HUES6 (cell line): ENCODE measurements at regions not wholly inside any gene's neighbourhood (a gene's known extent, or its start where the extent isn't known, plus 50 kb on each side); places are given as distances from the start of the nearest gene placed in this dataset.

Experiments used
- H3K27ac ChIP-seq: 2 replicates; pipeline ENCODE4 v1.7.0; 2013; ENCODE audit warnings: low read depth, mild to moderate bottlenecking, low read length, inconsistent platforms
- H3K27me3 ChIP-seq: 2 replicates; pipeline ENCODE4 v1.6.1; 2013; ENCODE audit warnings: low read length; ENCODE audit not compliant: control insufficient read depth, insufficient read depth
- H3K36me3 ChIP-seq: 2 replicates; pipeline ENCODE4 v1.6.1; 2013; ENCODE audit warnings: low read length; ENCODE audit not compliant: control insufficient read depth, insufficient read depth
- H3K4me1 ChIP-seq: 2 replicates; pipeline ENCODE4 v1.6.1; 2013; ENCODE audit warnings: low read length; ENCODE audit not compliant: control insufficient read depth, insufficient read depth
- H3K4me3 ChIP-seq: 2 replicates; pipeline ENCODE4 v1.5.1; 2013; ENCODE audit warnings: low read depth, low read length
- H3K9ac ChIP-seq: one replicate; pipeline ENCODE4 v1.6.1; 2013; ENCODE audit warnings: mild to moderate bottlenecking, low read length
- H3K9me3 ChIP-seq: 2 replicates; pipeline ENCODE4 v1.6.1; 2013; ENCODE audit warnings: low read depth, low read length; ENCODE audit not compliant: control insufficient read depth, insufficient read depth

DNA sequence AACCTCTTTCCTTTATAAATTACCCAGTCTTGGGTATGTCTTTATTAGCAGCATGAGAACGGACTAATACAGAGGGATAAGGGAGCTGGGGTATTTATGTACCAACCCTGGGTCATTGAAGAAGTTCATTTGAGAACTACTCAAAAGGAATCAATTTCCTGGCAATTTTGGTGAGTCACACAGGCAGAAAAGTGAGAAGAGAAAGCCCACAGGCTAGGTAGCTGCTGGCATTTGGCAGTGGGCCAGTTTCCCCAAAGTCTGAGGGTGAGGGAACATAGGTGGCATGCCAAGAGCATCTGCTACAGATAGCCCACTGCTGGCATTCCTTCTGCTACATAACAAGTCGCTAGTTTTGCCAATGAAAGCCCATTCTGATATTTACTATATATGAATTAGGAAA is 411.2 kb downstream of the MID1IP1 start:
- Histone ChIP-seq H3K4me3 (no peak overlapping the region), H3K9me3 (peaks cover 13% of the 10 kb centered on the region; the same call in 1 of the 2 replicates), H3K4me1 (no peaks in the 10 kb centered on the region; the same call in 1 of the 2 replicates), H3K27ac (no peak overlapping the region), H3K9ac (no peak overlapping the region), H3K27me3 (no peaks in the 10 kb centered on the region; the same call in 1 of the 2 replicates), H3K36me3 (no peaks in the 10 kb centered on the region)

DNA sequence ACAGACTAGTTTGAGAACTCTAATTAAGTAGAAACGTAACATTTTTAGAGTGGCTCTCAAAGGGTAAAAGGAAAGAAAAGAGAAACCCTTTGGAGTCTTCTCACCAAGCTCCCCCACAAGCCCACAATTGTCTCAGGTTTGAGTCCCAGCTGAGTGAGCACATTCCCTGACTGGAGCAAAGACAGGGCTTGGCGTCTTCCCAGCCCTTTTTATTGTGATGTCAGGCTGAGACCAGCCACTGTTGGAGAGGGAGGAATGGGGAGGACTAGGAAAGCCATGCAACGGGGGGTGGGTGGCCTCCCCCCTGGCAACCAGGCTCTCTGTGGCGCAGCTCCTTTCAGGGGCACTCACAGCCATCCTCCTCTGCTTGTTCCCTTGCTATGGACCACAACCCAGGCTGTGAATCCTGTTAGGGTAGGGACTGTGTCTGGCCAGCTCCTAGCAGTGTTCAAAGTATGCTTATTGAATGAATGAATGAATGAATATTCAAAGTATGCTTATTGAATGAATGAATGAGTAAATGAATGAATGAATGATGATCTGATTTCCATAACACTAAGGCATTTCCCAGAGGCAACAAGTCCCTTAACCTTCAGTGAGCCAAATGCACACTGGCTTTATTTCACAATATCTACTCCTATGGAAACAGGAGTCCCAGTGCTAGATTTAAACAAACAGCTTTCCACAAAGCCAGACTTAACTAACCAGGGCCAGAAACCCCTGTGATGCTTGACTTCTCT is 413.3 kb downstream of the MID1IP1 start:
- no peak overlapping the region for H3K9ac ChIP-seq
- no peaks in the 10 kb centered on the region for H3K36me3 ChIP-seq
- H3K27ac ChIP-seq, result no peak overlapping the region
- peaks cover 5% of the 10 kb centered on the region; the same call in 1 of the 2 replicates for H3K27me3 ChIP-seq
- no peaks in the 10 kb centered on the region; the same call in 1 of the 2 replicates for H3K4me1 ChIP-seq
- no peak overlapping the region for H3K4me3 ChIP-seq
- peaks cover 7% of the 10 kb centered on the region; the same call in 1 of the 2 replicates for H3K9me3 ChIP-seq

DNA sequence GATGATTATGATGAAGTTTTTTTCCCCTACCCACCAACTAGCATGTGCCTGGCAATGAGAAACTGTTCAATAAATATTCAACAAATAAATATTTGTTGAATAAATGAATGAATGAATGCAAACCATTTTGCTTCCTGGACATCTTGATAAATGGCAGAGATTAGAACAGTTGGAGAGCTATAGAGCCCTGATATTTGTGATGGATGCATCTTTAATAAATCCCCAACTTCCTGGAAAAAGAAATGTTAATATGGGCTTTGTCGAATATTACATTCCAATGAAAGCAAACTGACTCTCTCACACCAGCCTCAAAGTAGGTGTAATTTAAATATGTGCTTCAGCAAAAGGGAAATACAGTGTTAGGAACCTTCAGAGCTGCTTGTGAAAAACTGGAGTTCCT is 419.7 kb downstream of the MID1IP1 start:
- no peaks in the 10 kb centered on the region for H3K36me3 ChIP-seq
- H3K27ac ChIP-seq, result no peak overlapping the region
- peaks cover 2% of the 10 kb centered on the region; the same call in 1 of the 2 replicates for H3K9me3 ChIP-seq
- H3K27me3 ChIP-seq, result peaks cover 5% of the 10 kb centered on the region; the same call in 1 of the 2 replicates
- no peak overlapping the region for H3K4me3 ChIP-seq
- no peak overlapping the region for H3K9ac ChIP-seq
- peaks cover 13% of the 10 kb centered on the region for H3K4me1 ChIP-seq

DNA sequence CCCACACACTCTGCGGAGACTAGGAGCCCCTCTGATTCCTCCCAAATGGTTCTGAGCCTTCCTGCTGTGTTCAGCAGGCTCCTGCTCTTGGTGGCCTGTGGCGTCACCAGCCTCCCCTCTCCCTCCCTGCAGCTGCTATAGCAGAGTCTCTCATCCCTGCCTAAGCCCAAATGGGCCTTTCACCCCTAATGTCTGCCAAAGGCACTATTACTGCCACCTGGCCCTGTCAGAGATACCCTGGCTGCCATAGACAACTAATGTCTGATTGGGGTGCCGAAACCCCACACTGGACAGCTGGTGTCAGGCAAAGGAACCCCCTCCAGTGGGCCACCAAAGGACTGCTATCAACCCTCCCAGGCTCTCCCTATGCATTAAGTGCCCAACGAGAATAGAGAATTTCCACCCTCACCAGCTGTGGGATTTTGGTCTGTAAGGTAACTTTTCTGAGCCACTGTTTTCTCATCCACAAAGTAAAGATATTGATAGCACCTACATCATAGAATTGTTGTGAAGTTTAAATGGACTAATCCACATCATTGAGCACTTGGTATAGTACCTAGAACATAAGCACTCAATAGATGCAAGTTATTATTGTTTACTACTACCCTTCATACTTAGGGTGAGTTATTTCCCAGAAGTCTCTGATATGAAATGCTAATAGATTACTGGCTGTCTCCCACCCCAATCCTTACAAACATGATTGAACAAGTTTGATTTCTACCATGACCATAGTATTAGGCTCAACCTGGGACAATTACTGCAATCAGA is 421.3 kb downstream of the MID1IP1 start:
- Histone ChIP-seq H3K27me3 (peaks cover 5% of the 10 kb centered on the region; the same call in 1 of the 2 replicates), H3K4me1 (peaks cover 15% of the 10 kb centered on the region), H3K36me3 (no peaks in the 10 kb centered on the region), H3K9me3 (peaks cover 2% of the 10 kb centered on the region; the same call in 1 of the 2 replicates), H3K9ac (no peak overlapping the region), H3K27ac (no peak overlapping the region), H3K4me3 (no peak overlapping the region)

DNA sequence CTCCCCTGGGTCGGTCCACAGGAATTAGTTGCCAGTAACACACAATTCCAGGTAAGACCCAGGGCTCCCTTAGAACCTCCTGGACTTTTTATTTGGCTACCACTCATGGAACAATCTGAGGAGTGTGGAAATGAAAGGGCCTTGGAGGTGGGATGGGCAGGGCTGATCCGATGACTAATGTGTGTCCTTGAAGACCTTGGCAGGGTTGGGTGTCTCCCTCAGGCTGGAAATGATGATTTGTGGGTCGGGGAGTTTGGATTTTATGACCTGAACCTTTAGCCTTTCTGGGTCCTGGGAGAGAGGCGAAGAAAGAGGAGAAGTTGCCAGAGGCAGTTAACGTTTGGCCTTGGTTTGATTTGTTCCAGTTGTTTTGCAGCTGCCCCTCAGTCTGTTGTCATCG is 425.0 kb downstream of the MID1IP1 start:
- H3K4me3 ChIP-seq, result no peak overlapping the region
- H3K27ac ChIP-seq, result no peak overlapping the region
- H3K9ac ChIP-seq, result no peak overlapping the region
- no peaks in the 10 kb centered on the region for H3K36me3 ChIP-seq
- H3K9me3 ChIP-seq, result peaks cover 2% of the 10 kb centered on the region; the same call in 1 of the 2 replicates
- no peaks in the 10 kb centered on the region; the same call in 1 of the 2 replicates for H3K27me3 ChIP-seq
- H3K4me1 ChIP-seq, result peaks cover 19% of the 10 kb centered on the region

DNA sequence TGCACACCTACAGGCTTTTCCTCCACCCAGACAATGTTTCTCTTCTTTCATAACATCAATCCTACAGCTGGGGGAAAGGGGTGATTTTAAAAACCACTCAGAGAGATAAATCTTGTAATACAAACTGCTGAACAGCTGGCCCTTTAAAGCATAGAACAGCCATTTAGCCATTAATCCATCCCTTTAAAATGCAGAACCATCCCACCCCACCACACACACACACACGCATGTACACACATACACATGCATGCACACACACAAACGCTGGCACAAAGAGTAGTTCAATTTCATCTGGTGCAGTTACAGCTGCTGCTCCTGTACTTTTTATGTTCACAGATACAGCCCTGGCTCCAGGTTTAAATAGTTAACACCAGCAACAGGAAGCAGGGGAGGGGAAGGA is 426.1 kb downstream of the MID1IP1 start:
- Histone ChIP-seq H3K27me3 (no peaks in the 10 kb centered on the region; the same call in 1 of the 2 replicates), H3K4me3 (no peak overlapping the region), H3K36me3 (no peaks in the 10 kb centered on the region), H3K9me3 (peaks cover 2% of the 10 kb centered on the region; the same call in 1 of the 2 replicates), H3K9ac (no peak overlapping the region), H3K4me1 (peaks cover 10% of the 10 kb centered on the region; the same call in 1 of the 2 replicates), H3K27ac (no peak overlapping the region)

DNA sequence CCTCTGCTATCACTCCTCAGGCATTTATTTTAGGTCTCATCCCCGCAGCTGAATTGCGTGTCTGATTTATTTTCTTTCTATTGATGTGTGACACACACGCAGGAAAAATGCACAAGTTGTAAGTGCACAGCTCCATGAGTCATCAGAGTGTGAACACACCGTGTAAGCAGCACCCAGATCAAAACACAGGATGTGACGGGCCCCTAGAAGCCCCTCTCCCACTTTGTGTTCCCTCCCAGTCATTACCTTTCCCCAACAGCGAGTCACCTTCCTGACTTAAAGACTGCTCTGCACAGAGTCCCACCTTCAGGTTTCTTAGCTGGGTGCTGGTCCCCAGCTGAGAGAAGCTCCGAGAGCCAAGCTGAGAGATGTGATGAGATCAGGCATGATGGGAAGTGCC is 436.7 kb downstream of the MID1IP1 start:
- no peak overlapping the region for H3K27ac ChIP-seq
- no peaks in the 10 kb centered on the region for H3K27me3 ChIP-seq
- H3K4me3 ChIP-seq, result no peak overlapping the region
- H3K9me3 ChIP-seq, result peaks cover 8% of the 10 kb centered on the region; the same call in 1 of the 2 replicates
- H3K4me1 ChIP-seq, result no peaks in the 10 kb centered on the region
- no peak overlapping the region for H3K9ac ChIP-seq
- no peaks in the 10 kb centered on the region for H3K36me3 ChIP-seq

DNA sequence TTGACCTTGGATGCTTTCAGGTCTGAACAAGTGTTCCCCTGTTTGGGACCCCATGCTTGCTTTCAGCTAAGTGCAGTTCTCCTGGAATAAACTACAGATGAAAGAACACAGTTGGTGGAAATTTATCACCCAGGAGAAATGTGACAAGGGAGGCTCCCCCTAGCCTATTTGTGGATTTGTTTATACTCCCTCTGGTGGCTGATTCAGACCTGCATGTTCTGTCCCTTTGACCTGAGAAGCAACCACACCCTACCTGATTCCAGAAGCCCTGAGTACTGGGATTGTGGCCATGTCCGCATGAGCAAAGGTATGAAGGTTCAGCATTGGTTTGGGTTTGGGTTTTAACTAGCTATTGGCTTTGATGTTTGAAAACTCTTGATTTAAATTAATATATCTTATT is 440.9 kb downstream of the MID1IP1 start:
- H3K36me3 ChIP-seq, result no peaks in the 10 kb centered on the region
- no peak overlapping the region for H3K4me3 ChIP-seq
- H3K9me3 ChIP-seq, result peaks cover 10% of the 10 kb centered on the region; the same call in 1 of the 2 replicates
- no peak overlapping the region for H3K9ac ChIP-seq
- no peak overlapping the region for H3K27ac ChIP-seq
- no peaks in the 10 kb centered on the region for H3K4me1 ChIP-seq
- H3K27me3 ChIP-seq, result no peaks in the 10 kb centered on the region

DNA sequence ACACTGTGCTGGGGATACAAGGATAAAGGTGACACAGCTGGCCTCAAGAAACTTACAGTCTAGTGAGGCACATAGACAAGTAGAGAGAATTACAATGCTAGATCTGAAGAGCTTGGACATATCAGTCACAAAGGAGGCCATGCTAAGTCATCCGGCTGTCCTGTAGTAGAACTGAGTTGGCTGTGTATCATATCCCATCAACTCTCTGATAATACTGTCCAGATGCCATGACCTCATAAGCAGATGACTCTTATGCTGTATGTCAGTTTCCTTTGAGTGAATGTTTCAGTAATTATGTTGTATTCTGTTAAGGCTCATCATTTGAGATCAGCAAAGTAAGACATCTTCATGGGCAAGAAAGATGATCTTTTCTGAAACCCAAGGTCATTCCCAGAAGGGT is 442.9 kb downstream of the MID1IP1 start:
- H3K36me3 ChIP-seq, result no peaks in the 10 kb centered on the region
- H3K27me3 ChIP-seq, result no peaks in the 10 kb centered on the region
- H3K9ac ChIP-seq, result no peak overlapping the region
- no peak overlapping the region for H3K4me3 ChIP-seq
- H3K4me1 ChIP-seq, result peaks cover 5% of the 10 kb centered on the region; the same call in 1 of the 2 replicates
- peaks cover 5% of the 10 kb centered on the region; the same call in 1 of the 2 replicates for H3K9me3 ChIP-seq
- no peak overlapping the region for H3K27ac ChIP-seq

DNA sequence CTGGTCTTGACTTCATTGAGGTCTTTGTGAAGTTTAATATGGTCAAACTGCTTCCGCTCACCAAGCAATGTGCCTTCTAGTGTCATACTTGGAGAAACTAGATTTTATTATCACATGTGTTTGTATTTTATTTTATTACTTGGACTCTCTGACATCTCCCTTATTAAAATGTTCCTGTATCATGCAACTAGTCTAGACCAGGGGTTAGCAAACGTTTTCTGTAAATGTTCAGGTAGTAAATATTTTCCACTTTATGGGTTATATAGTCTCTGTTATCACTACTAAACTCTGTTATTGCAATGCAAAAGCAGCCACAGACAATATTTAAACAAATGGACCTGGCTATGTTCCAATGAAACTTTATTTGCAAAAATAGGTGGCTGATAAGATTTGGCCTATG is 443.8 kb downstream of the MID1IP1 start:
- Histone ChIP-seq H3K4me3 (no peak overlapping the region), H3K27ac (no peak overlapping the region), H3K27me3 (no peaks in the 10 kb centered on the region), H3K9me3 (peaks cover 5% of the 10 kb centered on the region; the same call in 1 of the 2 replicates), H3K36me3 (no peaks in the 10 kb centered on the region), H3K9ac (no peak overlapping the region), H3K4me1 (peaks cover 5% of the 10 kb centered on the region; the same call in 1 of the 2 replicates)

DNA sequence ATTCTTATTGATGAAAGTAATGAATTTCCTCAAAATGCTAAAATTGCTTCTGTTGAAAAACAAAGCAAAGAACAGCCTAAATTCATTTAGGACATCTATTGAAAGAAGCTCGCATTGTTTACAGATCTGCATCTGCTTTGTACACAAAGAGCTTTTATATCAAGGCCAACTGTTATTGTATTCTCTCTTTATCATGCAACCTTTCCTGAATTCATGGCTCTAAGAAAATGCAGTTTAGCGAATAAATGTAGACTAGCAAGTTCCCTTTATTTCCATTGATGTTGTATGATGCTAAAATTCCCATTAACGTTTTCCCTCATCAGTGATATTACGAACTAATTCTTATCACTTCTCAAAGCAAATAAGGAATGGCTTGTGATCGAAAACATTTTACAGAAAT is 446.3 kb downstream of the MID1IP1 start:
- Histone ChIP-seq H3K4me1 (peaks cover 5% of the 10 kb centered on the region; the same call in 1 of the 2 replicates), H3K27ac (no peak overlapping the region), H3K27me3 (no peaks in the 10 kb centered on the region), H3K9me3 (peaks cover 2% of the 10 kb centered on the region; the same call in 1 of the 2 replicates), H3K36me3 (no peaks in the 10 kb centered on the region), H3K9ac (no peak overlapping the region), H3K4me3 (no peak overlapping the region)
